Smooth muscle cell (in vitro differentiated cells): ENCODE measurements at regions not wholly inside any gene's neighbourhood (a gene's known extent, or its start where the extent isn't known, plus 50 kb on each side); places are given as distances from the start of the nearest gene placed in this dataset.

ENCODE experiments used
- DNase-seq: peaks from one replicate; lab custom pipeline; 2025; ENCODE audit not compliant: unreplicated experiment; lab: John Stamatoyannopoulos, UW
- H2AFZ ChIP-seq: fragments of 200-600 bp; sonication (generic); 2 replicates; pipeline ENCODE4 v1.6.0; 2016; ENCODE audit warnings: antibody characterized with exemption, low read depth, mild to moderate bottlenecking
- H3F3A ChIP-seq: fragments of 200-600 bp; sonication (generic); 2 replicates; pipeline ENCODE4 v1.6.0; 2017; ENCODE audit warnings: antibody characterized with exemption, low read depth
- H3K27ac ChIP-seq: fragments of 200-600 bp; sonication (generic); 2 replicates; pipeline ENCODE4 v1.5.1; 2016; ENCODE audit warnings: low read depth, mild to moderate bottlenecking
- H3K27me3 ChIP-seq: fragments of 200-600 bp; sonication (generic); 2 replicates; pipeline ENCODE4 v1.6.1; 2016; ENCODE audit warnings: low read depth, mild to moderate bottlenecking
- H3K36me3 ChIP-seq: fragments of 200-600 bp; sonication (generic); 2 replicates; pipeline ENCODE4 v1.5.1; 2016; ENCODE audit warnings: low read depth
- H3K4me1 ChIP-seq: fragments of 200-600 bp; sonication (generic); 2 replicates; pipeline ENCODE4 v1.5.1; 2016; ENCODE audit warnings: low read depth
- H3K4me2 ChIP-seq: fragments of 200-600 bp; sonication (generic); 2 replicates; pipeline ENCODE4 v1.6.0; 2016; ENCODE audit warnings: mild to moderate bottlenecking
- H3K4me3 ChIP-seq: fragments of 200-600 bp; sonication (generic); 2 replicates; pipeline ENCODE4 v1.5.1; 2016; ENCODE audit warnings: mild to moderate bottlenecking
- H3K79me2 ChIP-seq: fragments of 200-600 bp; sonication (generic); 2 replicates; pipeline ENCODE4 v1.6.0; 2016; ENCODE audit warnings: low read depth, mild to moderate bottlenecking
- H3K9ac ChIP-seq: fragments of 200-600 bp; sonication (generic); 2 replicates; pipeline ENCODE4 v1.6.0; 2016; ENCODE audit warnings: low read depth
- H3K9me3 ChIP-seq: fragments of 200-600 bp; sonication (generic); replicated peaks from 2 replicates; pipeline ENCODE4 v1.5.1; 2016; ENCODE audit warnings: low read depth
- H4K20me1 ChIP-seq: fragments of 200-600 bp; sonication (generic); 2 replicates; pipeline ENCODE4 v1.6.0; 2016; ENCODE audit warnings: low read depth
- CTCF ChIP-seq: fragments of 200-600 bp; sonication (generic); IDR thresholded peaks from 2 replicates; pipeline ENCODE4 v1.5.1; 2017; ENCODE audit warnings: borderline replicate concordance, mild to moderate bottlenecking, antibody characterized with exemption; ENCODE audit not compliant: insufficient read depth, poor library complexity, severe bottlenecking
- WGBS: methylation state at CpG from one replicate; pipeline ENCODE4 v1.1.7; 2016; ENCODE audit warnings: low lambda C conversion rate; 5-methylcytosine and 5-hydroxymethylcytosine counted together

GRCh38 chr22:35189559-35189958 is 67.7 kb upstream of the HMGXB4 start:
- Histone ChIP-seq H3F3A (no peaks in the 10 kb centered on the region), H3K36me3 (no peaks in the 10 kb centered on the region), H3K4me2 (no peak overlapping the region), H3K9me3 (no peaks in the 10 kb centered on the region), H3K4me1 (no peaks in the 10 kb centered on the region), H4K20me1 (no peaks in the 10 kb centered on the region), H3K27ac (no peak overlapping the region), H2AFZ (no peak overlapping the region), H3K4me3 (no peak overlapping the region), H3K9ac (no peak overlapping the region), H3K27me3 (no peaks in the 10 kb centered on the region), H3K79me2 (no peaks in the 10 kb centered on the region)
- DNase-seq, result no peak
- TF ChIP-seq CTCF, result no peak

GRCh38 chr22:35191412-35191811 is 65.9 kb upstream of the HMGXB4 start:
- Histone ChIP-seq H3K27ac (no peak overlapping the region), H3K27me3 (no peaks in the 10 kb centered on the region), H3K4me1 (no peaks in the 10 kb centered on the region), H4K20me1 (no peaks in the 10 kb centered on the region), H3K79me2 (no peaks in the 10 kb centered on the region), H2AFZ (no peak overlapping the region), H3F3A (no peaks in the 10 kb centered on the region), H3K9ac (no peak overlapping the region), H3K4me2 (no peak overlapping the region), H3K9me3 (no peaks in the 10 kb centered on the region), H3K36me3 (no peaks in the 10 kb centered on the region), H3K4me3 (no peak overlapping the region)
- no peak for TF ChIP-seq CTCF
- 21% methylated on average over 2 of the region's 2 CpGs for WGBS
- DNase-seq, result no peak

- H3K36me3 ChIP-seq, result no peaks in the 10 kb centered on the region
- H4K20me1 ChIP-seq, result no peaks in the 10 kb centered on the region
- H3K4me2 ChIP-seq, result no peak overlapping the region
- H3K79me2 ChIP-seq, result no peaks in the 10 kb centered on the region
- no peak overlapping the region for H3K27ac ChIP-seq
- no peak overlapping the region for H3K4me3 ChIP-seq
- no peaks in the 10 kb centered on the region for H3K9me3 ChIP-seq
- peaks cover 6% of the 10 kb centered on the region for H3K27me3 ChIP-seq
- H3K4me1 ChIP-seq, result no peaks in the 10 kb centered on the region
- 77% methylated on average over 8 of the region's 8 CpGs for WGBS
- DNase-seq, result no peak
- TF ChIP-seq CTCF, result no peak
- no peak overlapping the region for H3K9ac ChIP-seq
- no peak overlapping the region for H2AFZ ChIP-seq
- no peaks in the 10 kb centered on the region for H3F3A ChIP-seq
These were observed 65.0 kb upstream of the HMGXB4 start for GRCh38 chr22:35192129-35192918.

- Histone ChIP-seq H3K4me3 (no peak overlapping the region), H3K79me2 (no peaks in the 10 kb centered on the region), H3K4me1 (no peaks in the 10 kb centered on the region), H3K27me3 (peaks cover 24% of the 10 kb centered on the region), H3K36me3 (no peaks in the 10 kb centered on the region), H3K27ac (no peak overlapping the region), H4K20me1 (no peaks in the 10 kb centered on the region), H3K9ac (no peak overlapping the region), H3F3A (no peaks in the 10 kb centered on the region), H3K9me3 (no peaks in the 10 kb centered on the region), H2AFZ (no peak overlapping the region), H3K4me2 (no peak overlapping the region)
- no peak for TF ChIP-seq CTCF
- DNase-seq, result no peak
- 83% methylated on average over 15 of the region's 15 CpGs for WGBS
These were observed 62.1 kb upstream of the HMGXB4 start for GRCh38 chr22:35195226-35195625.
